ENCODE measurements at regions not wholly inside any gene's neighbourhood (a gene's known extent, or its start where the extent isn't known, plus 50 kb on each side); places are given as distances from the start of the nearest gene placed in this dataset.

DNA sequence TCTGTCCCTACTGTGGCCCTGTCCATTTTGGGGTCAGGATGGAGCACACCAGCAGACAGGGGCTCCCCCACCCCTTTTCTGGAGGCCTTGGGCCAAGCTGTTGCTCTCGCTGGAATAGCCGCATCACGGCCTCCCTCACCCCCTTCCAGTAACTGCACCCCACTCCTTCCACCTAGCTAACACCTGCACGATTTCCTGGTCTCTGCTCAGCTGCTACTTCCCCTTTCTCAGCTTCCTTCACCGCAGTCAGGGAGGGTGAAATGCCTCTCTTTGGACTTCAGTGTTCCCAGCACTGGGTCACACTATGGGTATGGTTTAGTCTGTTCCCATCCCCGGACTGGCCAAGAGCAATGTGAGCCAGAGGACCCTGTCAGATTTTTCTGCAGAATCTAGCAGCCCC is 400.2 kb downstream of the MCTP2 start:
- TF ChIP-seq, protein P1, sequence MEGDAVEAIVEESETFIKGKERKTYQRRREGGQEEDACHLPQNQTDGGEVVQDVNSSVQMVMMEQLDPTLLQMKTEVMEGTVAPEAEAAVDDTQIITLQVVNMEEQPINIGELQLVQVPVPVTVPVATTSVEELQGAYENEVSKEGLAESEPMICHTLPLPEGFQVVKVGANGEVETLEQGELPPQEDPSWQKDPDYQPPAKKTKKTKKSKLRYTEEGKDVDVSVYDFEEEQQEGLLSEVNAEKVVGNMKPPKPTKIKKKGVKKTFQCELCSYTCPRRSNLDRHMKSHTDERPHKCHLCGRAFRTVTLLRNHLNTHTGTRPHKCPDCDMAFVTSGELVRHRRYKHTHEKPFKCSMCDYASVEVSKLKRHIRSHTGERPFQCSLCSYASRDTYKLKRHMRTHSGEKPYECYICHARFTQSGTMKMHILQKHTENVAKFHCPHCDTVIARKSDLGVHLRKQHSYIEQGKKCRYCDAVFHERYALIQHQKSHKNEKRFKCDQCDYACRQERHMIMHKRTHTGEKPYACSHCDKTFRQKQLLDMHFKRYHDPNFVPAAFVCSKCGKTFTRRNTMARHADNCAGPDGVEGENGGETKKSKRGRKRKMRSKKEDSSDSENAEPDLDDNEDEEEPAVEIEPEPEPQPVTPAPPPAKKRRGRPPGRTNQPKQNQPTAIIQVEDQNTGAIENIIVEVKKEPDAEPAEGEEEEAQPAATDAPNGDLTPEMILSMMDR (IDR thresholded peaks at IDR 0.05): no peak
- TF ChIP-seq POLR2AphosphoS5 (IDR thresholded peaks at IDR 0.05): no peak

Measured in suprapubic skin (tissue), 3 donors.